ENCODE measurements at regions not wholly inside any gene's neighbourhood (a gene's known extent, or its start where the extent isn't known, plus 50 kb on each side); places are given as distances from the start of the nearest gene placed in this dataset.
"Not testable (repeated sequence)": the region's sequence is repeated elsewhere in the genome, so short reads cannot be mapped to it uniquely, and the experiment has no call there.

DNA sequence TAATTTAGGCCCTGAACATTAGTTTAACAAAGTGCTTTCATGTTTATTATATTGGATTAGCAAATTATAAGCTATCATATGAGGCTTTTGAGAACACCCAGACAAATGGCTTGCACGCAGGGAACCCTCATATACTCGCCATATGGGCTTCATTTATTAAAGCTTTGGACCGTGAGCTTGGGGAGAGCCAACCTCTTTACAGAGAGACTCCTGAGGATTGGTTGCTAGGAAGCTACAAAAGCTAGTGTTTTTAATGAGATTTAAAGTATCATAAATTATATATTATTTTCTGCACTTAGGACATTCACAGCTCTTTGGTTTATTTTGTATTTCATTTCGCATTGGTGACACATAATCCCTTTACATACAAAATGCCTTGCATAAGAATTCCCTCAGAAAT lies 193.8 kb upstream of the TOX3 start:
- H3K27ac ChIP-seq: no peak overlapping the region
- TF ChIP-seq ZFX (IDR thresholded peaks at IDR 0.05; ENCODE audit: borderline replicate concordance) (no peak), CTCF (IDR thresholded peaks at IDR 0.05) (no peak)

- H3K27ac ChIP-seq: no peak overlapping the region
- no peak for TF ChIP-seq ZFX (IDR thresholded peaks at IDR 0.05; ENCODE audit: borderline replicate concordance)
- no peak for TF ChIP-seq CTCF (IDR thresholded peaks at IDR 0.05)
These were observed 193.4 kb upstream of the TOX3 start for GRCh38 chr16:52740333-52740732.

DNA sequence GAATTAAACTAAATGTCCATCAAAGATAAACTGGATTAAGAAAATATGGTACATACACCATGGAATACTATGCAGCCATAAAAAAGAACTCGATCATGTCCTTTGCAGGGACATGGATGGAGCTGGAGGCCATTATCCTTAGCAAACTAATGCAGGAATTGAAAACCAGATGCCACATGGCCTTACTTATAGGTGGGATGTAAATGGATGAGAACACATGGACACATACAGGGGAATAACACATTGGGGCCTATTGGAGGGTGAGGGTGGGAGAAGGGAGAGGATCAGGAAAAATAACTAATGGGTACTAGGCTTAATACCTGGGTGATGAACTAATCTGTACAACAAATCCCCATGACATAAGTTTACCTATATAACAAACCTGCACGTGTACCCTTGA lies 192.0 kb upstream of the TOX3 start:
- H3K27ac ChIP-seq: not testable (repeated sequence)

- TF ChIP-seq ZFX (IDR thresholded peaks at IDR 0.05; ENCODE audit: borderline replicate concordance) (no peak), CTCF (IDR thresholded peaks at IDR 0.05) (no peak)
- H3K27ac ChIP-seq: no peak overlapping the region
These were observed 184.4 kb upstream of the TOX3 start for GRCh38 chr16:52731219-52731875.

GRCh38 chr16:52729731-52730130 lies 182.8 kb upstream of the TOX3 start:
- TF ChIP-seq ZFX (IDR thresholded peaks at IDR 0.05; ENCODE audit: borderline replicate concordance) (no peak), CTCF (IDR thresholded peaks at IDR 0.05) (no peak)
- H3K27ac ChIP-seq: no peak overlapping the region

GRCh38 chr16:52727849-52728248 lies 180.9 kb upstream of the TOX3 start:
- TF ChIP-seq CTCF (IDR thresholded peaks at IDR 0.05): no peak
- no peak overlapping the region for H3K27ac ChIP-seq

- TF ChIP-seq CTCF (IDR thresholded peaks at IDR 0.05) (no peak), ZFX (IDR thresholded peaks at IDR 0.05; ENCODE audit: borderline replicate concordance) (no peak)
- no peak overlapping the region for H3K27ac ChIP-seq
These were observed 180.5 kb upstream of the TOX3 start for GRCh38 chr16:52727441-52727840.

- TF ChIP-seq CTCF (IDR thresholded peaks at IDR 0.05) (no peak), ZFX (IDR thresholded peaks at IDR 0.05; ENCODE audit: borderline replicate concordance) (no peak)
- H3K27ac ChIP-seq: peak overlapping the region; percentile 59
These were observed 178.5 kb upstream of the TOX3 start for GRCh38 chr16:52725461-52725860.
